DND-41 (cell line): ENCODE measurements at regions not wholly inside any gene's neighbourhood (a gene's known extent, or its start where the extent isn't known, plus 50 kb on each side); places are given as distances from the start of the nearest gene placed in this dataset.

Experiments used
- CTCF ChIP-seq: IDR thresholded peaks from 2 replicates; pipeline ENCODE4 v1.5.1; 2012; ENCODE audit warnings: borderline replicate concordance, low read length, moderate library complexity, mild to moderate bottlenecking; ENCODE audit not compliant: poor library complexity, severe bottlenecking; ENCODE audit errors: extremely low read depth
- EZH2 ChIP-seq: IDR thresholded peaks from 3 replicates; pipeline ENCODE4 v1.6.1; 2012; ENCODE audit warnings: borderline replicate concordance, low read depth, mild to moderate bottlenecking, moderate library complexity, low read length, inconsistent platforms; ENCODE audit not compliant: severe bottlenecking

GRCh38 chr10:118840776-118841468 is 86.2 kb upstream of the CACUL1 start:
- TF ChIP-seq EZH2 (no peak), CTCF (no peak)
